GM12878 (cell line): ENCODE measurements at regions not wholly inside any gene's neighbourhood (a gene's known extent, or its start where the extent isn't known, plus 50 kb on each side); places are given as distances from the start of the nearest gene placed in this dataset.

Experiments used
- ATAC-seq: fragments of 200-7000 bp; cut with Tn5 transposase; 3 replicates; pipeline ENCODE4 v1.9.1; 2020; ENCODE audit warnings: mild to moderate bottlenecking, moderate library complexity
- BruUV-seq: library from RNA; stranded (reverse); fragments of 400-500 nt; replicated peaks from 2 replicates; lab custom pipeline; 2021; lab: Mats Ljungman, UMichigan
- CTCF ChIA-PET: fragments of 300-600 bp; sonication (Branson Sonifier 250); formaldehyde crosslinking; extraction: SDS; loops from one replicate; lab custom pipeline; 2021; ENCODE audit warnings: inconsistent platforms; lab: Yijun Ruan, JAX
- POLR2A ChIA-PET: fragments of 350-600 bp; formaldehyde crosslinking; extraction: SDS; loops from one replicate; lab custom pipeline; 2021; ENCODE audit warnings: inconsistent platforms; lab: Charles Lee
- RAD21 ChIA-PET: fragments of 300-600 bp; sonication (Branson Sonifier 250); formaldehyde crosslinking; loops from one replicate; lab custom pipeline; 2023; ENCODE audit warnings: antibody characterized with exemption; ENCODE audit not compliant: unreplicated experiment; lab: Charles Lee
- SMC1A ChIA-PET: fragments of 300-600 bp; sonication (Branson Sonifier 250); formaldehyde crosslinking; loops from one replicate; lab custom pipeline; 2023; ENCODE audit not compliant: unreplicated experiment, uncharacterized antibody; lab: Charles Lee
- DNase-seq: peaks from one replicate; pipeline ENCODE4 v3.0.0-alpha.2; 2011; ENCODE audit warnings: low read depth, low spot score
- FAIRE-seq: peaks from 3 replicates; lab custom pipeline; 2011; peaks lifted over from hg19 to GRCh38; lab: Jason Lieb, UNC
- H2AFZ ChIP-seq: 2 replicates; pipeline ENCODE4 v1.6.0; 2011; ENCODE audit warnings: low read depth, low read length, control low read depth; ENCODE audit not compliant: control insufficient read depth
- H3K27ac ChIP-seq: 2 replicates; pipeline ENCODE4 v1.5.1; 2011; ENCODE audit warnings: control low read depth; ENCODE audit not compliant: control insufficient read depth, insufficient read depth
- H3K27me3 ChIP-seq, 2 experiments: replicated peaks in 1 of 2; 2 replicates each; pipeline versions ENCODE4 v1.6.0 to v1.6.1; 2011; ENCODE audit warnings: low read length in 1 of 2; ENCODE audit not compliant: control insufficient read depth in 2 of 2, insufficient read depth in 2 of 2
- H3K36me3 ChIP-seq, 2 experiments: 2 replicates each; pipeline ENCODE4 v1.5.1; 2011; ENCODE audit warnings: low read length in 1 of 2; ENCODE audit not compliant: control insufficient read depth in 2 of 2, insufficient read depth in 2 of 2
- H3K4me1 ChIP-seq: 2 replicates; pipeline ENCODE4 v1.6.1; 2011; ENCODE audit warnings: mild to moderate bottlenecking, low read length, moderate library complexity, mixed read lengths; ENCODE audit not compliant: control insufficient read depth, insufficient read depth
- H3K4me2 ChIP-seq: 2 replicates; pipeline ENCODE4 v1.6.0; 2011; ENCODE audit warnings: control low read depth; ENCODE audit not compliant: control insufficient read depth, insufficient read depth
- H3K4me3 ChIP-seq: fragments of 200-600 bp; sonication (generic); 2 replicates; pipeline ENCODE4 v1.5.1; 2016
- H3K79me2 ChIP-seq: 2 replicates; pipeline ENCODE4 v1.6.0; 2011; ENCODE audit warnings: low read length; ENCODE audit not compliant: control insufficient read depth, insufficient read depth
- H3K9ac ChIP-seq: 2 replicates; pipeline ENCODE4 v1.8.0; 2011; ENCODE audit warnings: low read length, control low read depth, mixed read lengths; ENCODE audit not compliant: control insufficient read depth, insufficient read depth
- H3K9me3 ChIP-seq: replicated peaks from 3 replicates; pipeline ENCODE4 v1.5.1; 2011; ENCODE audit warnings: mild to moderate bottlenecking, low read length; ENCODE audit not compliant: control insufficient read depth, insufficient read depth
- H4K20me1 ChIP-seq: 2 replicates; pipeline ENCODE4 v1.6.0; 2011; ENCODE audit not compliant: control insufficient read depth, insufficient read depth
- BACH1 ChIP-seq: fragments of 450-650 bp; IDR thresholded peaks from 2 replicates; pipeline ENCODE4 v1.6.1; 2017; ENCODE audit warnings: mild to moderate bottlenecking, borderline replicate concordance
- CBX5 ChIP-seq: sonication (generic); IDR thresholded peaks from 2 replicates; pipeline ENCODE4 v1.6.1; 2016; ENCODE audit warnings: low read depth, moderate library complexity, mild to moderate bottlenecking, inconsistent platforms
- CHD1 ChIP-seq: IDR thresholded peaks from 2 replicates; pipeline ENCODE4 v1.6.1; 2012; ENCODE audit warnings: low read depth, low read length, improper control_type of control experiment
- GABPA ChIP-seq: IDR thresholded peaks from 2 replicates; pipeline ENCODE4 v1.6.1; 2014; ENCODE audit warnings: antibody characterized with exemption, low read depth, mild to moderate bottlenecking, inconsistent platforms
- GATAD2B ChIP-seq: fragments of 450-650 bp; conservative IDR thresholded peaks from 2 replicates; pipeline ENCODE4 v1.6.1; 2017; ENCODE audit warnings: low read depth, mild to moderate bottlenecking, moderate library complexity
- HDAC2 ChIP-seq: fragments of 200-600 bp; sonication (generic); IDR thresholded peaks from 2 replicates; pipeline ENCODE4 v1.6.1; 2017
- IKZF1 ChIP-seq: fragments of 450-650 bp; conservative IDR thresholded peaks from 2 replicates; pipeline ENCODE4 v1.6.1; 2017; ENCODE audit warnings: antibody characterized with exemption, mild to moderate bottlenecking
- JUNB ChIP-seq: IDR thresholded peaks from 2 replicates; pipeline ENCODE4 v1.6.1; 2016; ENCODE audit warnings: antibody characterized with exemption, mild to moderate bottlenecking
- NFYB ChIP-seq: IDR thresholded peaks from 2 replicates; pipeline ENCODE4 v1.6.1; 2011; ENCODE audit warnings: low read depth, mild to moderate bottlenecking, low read length, improper control_type of control experiment, moderate library complexity; ENCODE audit not compliant: insufficient read depth
- PAX5 ChIP-seq: IDR thresholded peaks from 2 replicates; pipeline ENCODE4 v1.6.1; 2011; ENCODE audit warnings: low read depth, low read length, borderline replicate concordance
- RELA ChIP-seq: fragments of 450-650 bp; IDR thresholded peaks from 2 replicates; pipeline ENCODE4 v1.8.0; 2014; ENCODE audit warnings: borderline replicate concordance; ENCODE audit not compliant: partially characterized antibody
- SMAD5 ChIP-seq: IDR thresholded peaks from 2 replicates; pipeline ENCODE4 v1.6.1; 2016; ENCODE audit warnings: antibody characterized with exemption, low read depth
- SMC3 ChIP-seq: IDR thresholded peaks from 2 replicates; pipeline ENCODE4 v1.6.1; 2011; ENCODE audit warnings: low read length, improper control_type of control experiment, borderline replicate concordance
- STAT1 ChIP-seq: fragments of 450-650 bp; conservative IDR thresholded peaks from 2 replicates; pipeline ENCODE4 v1.6.1; 2014; ENCODE audit warnings: antibody characterized with exemption, mild to moderate bottlenecking
- TAF1 ChIP-seq: IDR thresholded peaks from 2 replicates; pipeline ENCODE4 v1.6.1; 2011; ENCODE audit warnings: mild to moderate bottlenecking, low read depth, low read length, borderline replicate concordance
- TBL1XR1 ChIP-seq: IDR thresholded peaks from 2 replicates; pipeline ENCODE4 v1.6.1; 2012; ENCODE audit warnings: low read depth, low read length, improper control_type of control experiment
- YY1 ChIP-seq: IDR thresholded peaks from 2 replicates; pipeline ENCODE4 v1.6.1; 2011; ENCODE audit warnings: low read depth, mild to moderate bottlenecking, low read length
- ZBED1 ChIP-seq: IDR thresholded peaks from 2 replicates; pipeline ENCODE4 v1.6.1; 2016; ENCODE audit warnings: borderline replicate concordance
- ZNF622 ChIP-seq: fragments of 450-650 bp; IDR thresholded peaks from 2 replicates; pipeline ENCODE4 v1.6.1; 2017; ENCODE audit warnings: mild to moderate bottlenecking, inconsistent platforms
- WGBS: methylation state at CpG from one replicate; pipeline ENCODE4 v1.1.6; 2016; ENCODE audit warnings: low lambda C conversion rate; ENCODE audit not compliant: insufficient replicate concordance, insufficient coverage; ENCODE audit errors: missing lambda C conversion rate; 5-methylcytosine and 5-hydroxymethylcytosine counted together
- in situ Hi-C: fragments of 300-500 bp; cut with MboI; formaldehyde crosslinking; loops from 9 replicates; pipeline ENCODE4 v1.14.3; 2018; ENCODE audit warnings: mixed read lengths
- intact Hi-C: fragments of 100-400 bp; cut with micrococcal nuclease; formaldehyde crosslinking; loops from one replicate; pipeline ENCODE4 v1.14.2; 2022; ENCODE audit not compliant: unreplicated experiment
- TF ChIP-seq, protein P1 (sequence below): fragments of 450-650 bp; IDR thresholded peaks from 2 replicates; pipeline ENCODE4 v1.6.1; 2016; ENCODE audit warnings: mild to moderate bottlenecking

DNA sequence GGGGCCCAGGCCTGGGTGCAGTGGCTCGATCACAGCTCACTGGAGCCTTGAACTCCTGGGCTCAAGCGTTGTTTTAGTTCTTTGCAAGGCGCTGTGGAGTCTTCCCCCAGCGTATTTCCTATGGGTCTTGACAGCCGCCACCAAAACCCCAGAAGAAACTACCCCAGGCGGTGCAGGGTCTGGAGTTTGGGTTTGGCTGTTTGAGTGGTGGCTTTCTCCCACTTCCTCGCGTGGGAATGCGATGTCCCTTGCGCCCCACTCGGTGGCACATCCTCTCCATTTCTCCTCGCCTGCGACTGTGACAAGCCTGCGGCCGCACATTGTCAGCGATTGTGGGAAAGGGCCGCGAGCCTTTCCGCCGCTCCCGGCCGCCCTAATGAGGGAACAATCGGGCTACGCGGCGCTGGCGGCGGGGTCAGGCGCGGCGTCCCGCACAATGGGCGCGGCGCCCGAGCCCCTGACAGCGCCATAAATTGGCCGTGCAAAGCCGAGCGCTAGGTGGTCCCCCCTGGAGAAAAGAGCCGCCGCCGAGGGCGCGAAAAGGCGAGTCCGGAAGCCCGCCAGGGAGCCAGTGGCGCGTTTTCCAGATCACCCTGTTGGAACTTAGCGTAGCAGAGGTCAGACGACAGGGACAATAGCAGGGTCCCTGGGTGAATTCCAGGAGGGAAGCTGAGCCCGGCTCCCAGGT lies 194.9 kb upstream of the POU3F3 start:
- FAIRE-seq (no peak), DNase-seq (no peak)
- Histone ChIP-seq H3K36me3 (no peaks in the 10 kb centered on the region), H3K27me3 (peaks cover 0 to 2% of the 10 kb centered on the region in 2 experiments; a peak in 1 of 4 replicates), H2AFZ (no peak overlapping the region), H3K9me3 (no peaks in the 10 kb centered on the region), H3K4me1 (no peaks in the 10 kb centered on the region), H3K4me3 (no peak overlapping the region), H4K20me1 (no peaks in the 10 kb centered on the region), H3K79me2 (no peaks in the 10 kb centered on the region), H3K9ac (no peak overlapping the region), H3K4me2 (no peak overlapping the region)
- 37% methylated on average over 52 of the region's 53 CpGs for WGBS
- BruUV-seq: no TSS peak
- intact Hi-C loops (no loop called here), in situ Hi-C loops (no loop called here)
- ChIA-PET SMC1A (no interaction called here), CTCF (no interaction called here)
- TF ChIP-seq GABPA (no peak), NFYB (no peak), BACH1 (no peak), ZBED1 (no peak), TAF1 (no peak), PAX5 (no peak), CHD1 (no peak), HDAC2 (no peak), CBX5 (no peak), TBL1XR1 (no peak), GATAD2B (no peak), SMAD5 (no peak), JUNB (no peak), SMC3 (no peak), RELA (no peak), YY1 (no peak), ZNF622 (no peak), STAT1 (no peak), IKZF1 (no peak)
- TF ChIP-seq, protein P1, sequence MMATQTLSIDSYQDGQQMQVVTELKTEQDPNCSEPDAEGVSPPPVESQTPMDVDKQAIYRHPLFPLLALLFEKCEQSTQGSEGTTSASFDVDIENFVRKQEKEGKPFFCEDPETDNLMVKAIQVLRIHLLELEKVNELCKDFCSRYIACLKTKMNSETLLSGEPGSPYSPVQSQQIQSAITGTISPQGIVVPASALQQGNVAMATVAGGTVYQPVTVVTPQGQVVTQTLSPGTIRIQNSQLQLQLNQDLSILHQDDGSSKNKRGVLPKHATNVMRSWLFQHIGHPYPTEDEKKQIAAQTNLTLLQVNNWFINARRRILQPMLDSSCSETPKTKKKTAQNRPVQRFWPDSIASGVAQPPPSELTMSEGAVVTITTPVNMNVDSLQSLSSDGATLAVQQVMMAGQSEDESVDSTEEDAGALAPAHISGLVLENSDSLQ: no peak
- TF ChIP-seq, all 136 proteins: peak for 0
- ChIA-PET POLR2A (no interaction called here), RAD21 (no interaction called here)
- no peak for ATAC-seq
- H3K27ac ChIP-seq: no peak overlapping the region
